GM23248 (cell line): ENCODE measurements at regions not wholly inside any gene's neighbourhood (a gene's known extent, or its start where the extent isn't known, plus 50 kb on each side); places are given as distances from the start of the nearest gene placed in this dataset.

Experiments
- EZH2 ChIP-seq: fragments of 200-600 bp; sonication (generic); IDR thresholded peaks from 2 replicates; pipeline ENCODE4 v1.6.1; 2018; ENCODE audit warnings: antibody characterized with exemption, mild to moderate bottlenecking; ENCODE audit not compliant: insufficient read depth, poor library complexity, severe bottlenecking
- EZH2phosphoT487 ChIP-seq: fragments of 200-600 bp; sonication (generic); IDR thresholded peaks from 2 replicates; pipeline ENCODE4 v1.6.1; 2018; ENCODE audit warnings: antibody characterized with exemption, moderate library complexity, mild to moderate bottlenecking, low read depth; ENCODE audit not compliant: insufficient read depth

- TF ChIP-seq EZH2 (no peak), EZH2phosphoT487 (no peak)
These were observed 1324.9 kb upstream of the CDH8 start for GRCh38 chr16:63361032-63361624.
